ENCODE measurements at regions not wholly inside any gene's neighbourhood (a gene's known extent, or its start where the extent isn't known, plus 50 kb on each side); places are given as distances from the start of the nearest gene placed in this dataset.

GRCh38 chr22:48353116-48353947 lies 1474.3 kb downstream of the BRD1 start:
- no peak for DNase-seq

GRCh38 chr22:48352086-48352911 lies 1475.4 kb downstream of the BRD1 start:
- DNase-seq, result no peak

GRCh38 chr22:48351376-48352085 lies 1476.1 kb downstream of the BRD1 start:
- DNase-seq, result no peak

GRCh38 chr22:48350456-48350855 lies 1477.2 kb downstream of the BRD1 start:
- DNase-seq, result no peak

- no peak for DNase-seq
These were observed 1478.8 kb downstream of the BRD1 start for GRCh38 chr22:48348855-48349254.

GRCh38 chr22:48347311-48347710 lies 1480.4 kb downstream of the BRD1 start:
- no peak for DNase-seq

GRCh38 chr22:48346911-48347310 lies 1480.8 kb downstream of the BRD1 start:
- DNase-seq, result no peak

- no peak for DNase-seq
These were observed 1481.4 kb downstream of the BRD1 start for GRCh38 chr22:48346311-48346710.

- no peak for DNase-seq
These were observed 1482.0 kb downstream of the BRD1 start for GRCh38 chr22:48345631-48346030.

GRCh38 chr22:48343461-48343860 lies 1484.2 kb downstream of the BRD1 start:
- DNase-seq, result no peak

- DNase-seq, result no peak
These were observed 1484.9 kb downstream of the BRD1 start for GRCh38 chr22:48342732-48343131.

- no peak for DNase-seq
These were observed 1485.7 kb downstream of the BRD1 start for GRCh38 chr22:48342016-48342415.

GRCh38 chr22:48340727-48341709 lies 1486.7 kb downstream of the BRD1 start:
- no peak for DNase-seq

GRCh38 chr22:48340191-48340590 lies 1487.5 kb downstream of the BRD1 start:
- no peak for DNase-seq

GRCh38 chr22:48338793-48339705 lies 1488.6 kb downstream of the BRD1 start:
- DNase-seq, result no peak

GRCh38 chr22:48337957-48338792 lies 1489.5 kb downstream of the BRD1 start:
- DNase-seq, result no peak

GRCh38 chr22:48336339-48337060 lies 1491.2 kb downstream of the BRD1 start:
- DNase-seq, result no peak

GRCh38 chr22:48335442-48336139 lies 1492.1 kb downstream of the BRD1 start:
- no peak for DNase-seq

GRCh38 chr22:48334971-48335370 lies 1492.7 kb downstream of the BRD1 start:
- no peak for DNase-seq

All from activated T-cell treated with anti-CD3 and anti-CD28 coated beads, Interleukin-2, amount 50 U/mL, for 48 hours (primary cell).